DMS153 (cell line): ENCODE measurements at regions not wholly inside any gene's neighbourhood (a gene's known extent, or its start where the extent isn't known, plus 50 kb on each side); places are given as distances from the start of the nearest gene placed in this dataset.

Experiments used
- DNase-seq: peaks from one replicate; lab custom pipeline; 2025; lab: John Stamatoyannopoulos, UW

- DNase-seq, result no peak
Observed at GRCh38 chr6:1087154-1087843, 224.6 kb upstream of the FOXQ1 start.

- no peak for DNase-seq
Observed at GRCh38 chr6:1086446-1087153, 225.3 kb upstream of the FOXQ1 start.

GRCh38 chr6:1082285-1082935, 229.5 kb upstream of the FOXQ1 start:
- no peak for DNase-seq

- no peak for DNase-seq
Observed at GRCh38 chr6:1081551-1082284, 230.2 kb upstream of the FOXQ1 start.

- DNase-seq, result no peak
Observed at GRCh38 chr6:1080453-1081337, 231.2 kb upstream of the FOXQ1 start.

- DNase-seq, result no peak
Observed at GRCh38 chr6:1079525-1079924, 232.4 kb upstream of the FOXQ1 start.

- no peak for DNase-seq
Observed at GRCh38 chr6:1077478-1078416, 234.2 kb upstream of the FOXQ1 start.

GRCh38 chr6:1076531-1077459, 235.1 kb upstream of the FOXQ1 start:
- DNase-seq, result no peak

- no peak for DNase-seq
Observed at GRCh38 chr6:1075880-1076279, 236.0 kb upstream of the FOXQ1 start.

- DNase-seq, result no peak
Observed at GRCh38 chr6:1075444-1075843, 236.5 kb upstream of the FOXQ1 start.

GRCh38 chr6:1070085-1070521, 241.8 kb upstream of the FOXQ1 start:
- no peak for DNase-seq

- DNase-seq, result no peak
Observed at GRCh38 chr6:1068905-1069304, 243.0 kb upstream of the FOXQ1 start.

- DNase-seq, result no peak
Observed at GRCh38 chr6:1068068-1068467, 243.8 kb upstream of the FOXQ1 start.

- no peak for DNase-seq
Observed at GRCh38 chr6:1067346-1067745, 244.6 kb upstream of the FOXQ1 start.

GRCh38 chr6:1066449-1067090, 245.3 kb upstream of the FOXQ1 start:
- no peak for DNase-seq

- DNase-seq, result no peak
Observed at GRCh38 chr6:1065986-1066385, 245.9 kb upstream of the FOXQ1 start.

- DNase-seq, result no peak
Observed at GRCh38 chr6:1063671-1064355, 248.1 kb upstream of the FOXQ1 start.
